Fibroblast of lung (primary cell): ENCODE measurements at regions not wholly inside any gene's neighbourhood (a gene's known extent, or its start where the extent isn't known, plus 50 kb on each side); places are given as distances from the start of the nearest gene placed in this dataset.

ENCODE experiments used
- DNase-seq, 2 donors: peaks; one replicate each; pipeline versions ENCODE4 v3.0.0 to v3.0.0-alpha.2; 2010; ENCODE audit warnings: low read depth in 2 of 2
- H2AFZ ChIP-seq: 2 replicates; pipeline ENCODE4 v1.5.1; 2012; ENCODE audit warnings: low read length, control low read depth, inconsistent platforms
- H3K27ac ChIP-seq: 2 replicates; pipeline ENCODE4 v1.5.1; 2011; ENCODE audit warnings: low read length, control low read depth; ENCODE audit not compliant: insufficient read depth
- H3K27me3 ChIP-seq: 2 replicates; pipeline ENCODE4 v1.5.1; 2011; ENCODE audit warnings: mild to moderate bottlenecking, low read length; ENCODE audit not compliant: control insufficient read depth, insufficient read depth
- H3K36me3 ChIP-seq: 2 replicates; pipeline ENCODE4 v1.5.1; 2011; ENCODE audit warnings: low read length; ENCODE audit not compliant: control insufficient read depth, insufficient read depth
- H3K4me1 ChIP-seq: 2 replicates; pipeline ENCODE4 v1.5.1; 2011; ENCODE audit warnings: low read length; ENCODE audit not compliant: control insufficient read depth, insufficient read depth; ENCODE audit errors: extremely low read depth
- H3K4me2 ChIP-seq: 2 replicates; pipeline ENCODE4 v1.5.1; 2011; ENCODE audit warnings: low read length, control low read depth; ENCODE audit not compliant: insufficient read depth; ENCODE audit errors: extremely low read depth
- H3K4me3 ChIP-seq, 4 experiments: fragments of 200-600 bp in 1 of 4; sonication (generic) in 1 of 4; replicated peaks in 1 of 4; 2 replicates each; pipeline ENCODE4 v1.5.1; 2011 to 2016; ENCODE audit warnings: low read length in 4 of 4, low read depth in 3 of 4, mild to moderate bottlenecking in 3 of 4, control low read depth in 2 of 4, inconsistent platforms in 1 of 4, mixed read lengths in 1 of 4; ENCODE audit not compliant: insufficient read depth in 1 of 4; ENCODE audit errors: control extremely low read depth in 1 of 4
- H3K79me2 ChIP-seq: 2 replicates; pipeline ENCODE4 v1.5.1; 2012; ENCODE audit warnings: mild to moderate bottlenecking, low read length, inconsistent platforms; ENCODE audit not compliant: control insufficient read depth, insufficient read depth
- H3K9ac ChIP-seq: 2 replicates; pipeline ENCODE4 v1.5.1; 2011; ENCODE audit warnings: mild to moderate bottlenecking, low read length, control low read depth; ENCODE audit not compliant: insufficient read depth
- H3K9me3 ChIP-seq: 2 replicates; pipeline ENCODE4 v1.5.1; 2012; ENCODE audit warnings: low read depth, low read length; ENCODE audit not compliant: control insufficient read depth, insufficient read depth
- H4K20me1 ChIP-seq: 2 replicates; pipeline ENCODE4 v1.5.1; 2011; ENCODE audit warnings: low read length; ENCODE audit not compliant: control insufficient read depth, insufficient read depth; ENCODE audit errors: extremely low read depth
- CTCF ChIP-seq, 2 donors: IDR thresholded peaks in 1 of 2; conservative IDR thresholded peaks in 1 of 2; 1 replicate in 1 of 2; 2 replicates in 1 of 2; pipeline ENCODE4 v1.5.1; 2011 to 2012; ENCODE audit warnings: low read length in 2 of 2, control low read depth in 1 of 2, inconsistent platforms in 1 of 2, low read depth in 1 of 2, mild to moderate bottlenecking in 1 of 2
- EZH2 ChIP-seq: IDR thresholded peaks from 2 replicates; pipeline ENCODE4 v1.5.1; 2012; ENCODE audit warnings: low read length, control low read depth, mild to moderate bottlenecking; ENCODE audit errors: missing control alignments

- Histone ChIP-seq H4K20me1 (no peaks in the 10 kb centered on the region), H3K9me3 (no peaks in the 10 kb centered on the region), H2AFZ (no peak overlapping the region), H3K4me1 (peaks cover 22% of the 10 kb centered on the region), H3K36me3 (no peaks in the 10 kb centered on the region), H3K79me2 (no peaks in the 10 kb centered on the region), H3K9ac (no peak overlapping the region), H3K27ac (no peak overlapping the region), H3K27me3 (no peaks in the 10 kb centered on the region), H3K4me2 (no peak overlapping the region), H3K4me3 (no peak overlapping the region)
- DNase-seq = peak in 1 of 2 donors; percentile 22
- no peak for TF ChIP-seq CTCF (conservative IDR thresholded peaks at IDR 0.05 in 1 of 2, IDR thresholded peaks at IDR 0.05 in 1 of 2; ENCODE audit: low read depth in 1 of 2, low read length in 2 of 2)
- no peak for TF ChIP-seq EZH2
Observed at GRCh38 chr21:35853321-35854239, 206.7 kb downstream of the SETD4 start.

- no peaks in the 10 kb centered on the region for H3K79me2 ChIP-seq
- no peak overlapping the region for H2AFZ ChIP-seq
- H3K27me3 ChIP-seq = no peaks in the 10 kb centered on the region
- H3K9me3 ChIP-seq = no peaks in the 10 kb centered on the region
- no peak overlapping the region for H3K9ac ChIP-seq
- no peak for TF ChIP-seq EZH2
- TF ChIP-seq CTCF (conservative IDR thresholded peaks at IDR 0.05 in 1 of 2, IDR thresholded peaks at IDR 0.05 in 1 of 2; ENCODE audit: low read depth in 1 of 2, low read length in 2 of 2) = no peak
- H3K4me2 ChIP-seq = no peak overlapping the region
- no peak for DNase-seq
- H4K20me1 ChIP-seq = no peaks in the 10 kb centered on the region
- H3K4me1 ChIP-seq = peaks cover 22% of the 10 kb centered on the region
- no peak overlapping the region for H3K27ac ChIP-seq
- no peaks in the 10 kb centered on the region for H3K36me3 ChIP-seq
- H3K4me3 ChIP-seq = no peak overlapping the region
Observed at GRCh38 chr21:35852820-35853219, 207.5 kb downstream of the SETD4 start.

- H3K4me3 ChIP-seq = peak overlapping the region in 1 of 4 experiments; percentile 33
- H4K20me1 ChIP-seq = no peaks in the 10 kb centered on the region
- H2AFZ ChIP-seq = no peak overlapping the region
- no peak for DNase-seq
- H3K4me1 ChIP-seq = peaks cover 22% of the 10 kb centered on the region
- peak overlapping the region; percentile 61 for H3K4me2 ChIP-seq
- no peaks in the 10 kb centered on the region for H3K9me3 ChIP-seq
- no peaks in the 10 kb centered on the region for H3K27me3 ChIP-seq
- TF ChIP-seq EZH2 (no peak), CTCF (conservative IDR thresholded peaks at IDR 0.05 in 1 of 2, IDR thresholded peaks at IDR 0.05 in 1 of 2; ENCODE audit: low read depth in 1 of 2, low read length in 2 of 2) (no peak)
- no peaks in the 10 kb centered on the region for H3K79me2 ChIP-seq
- peak overlapping the region; percentile 30 for H3K27ac ChIP-seq
- no peaks in the 10 kb centered on the region for H3K36me3 ChIP-seq
- H3K9ac ChIP-seq = no peak overlapping the region
Observed at GRCh38 chr21:35850542-35851103, 209.7 kb downstream of the SETD4 start.
